Colonic mucosa (tissue), 4 donors: ENCODE measurements at regions not wholly inside any gene's neighbourhood (a gene's known extent, or its start where the extent isn't known, plus 50 kb on each side); places are given as distances from the start of the nearest gene placed in this dataset.

ENCODE experiments used
- DNase-seq: peaks from one replicate; pipeline ENCODE4 v3.0.0-alpha.2; 2020
- H3K27ac ChIP-seq: fragments of 200-600 bp; one replicate; pipeline ENCODE4 v1.8.0; 2021
- H3K27me3 ChIP-seq: fragments of 200-600 bp; one replicate; pipeline ENCODE4 v1.8.0; 2021
- H3K36me3 ChIP-seq: fragments of 200-600 bp; one replicate; pipeline ENCODE4 v1.8.0; 2021
- H3K4me1 ChIP-seq: fragments of 200-600 bp; one replicate; pipeline ENCODE4 v1.8.0; 2021; ENCODE audit warnings: mild to moderate bottlenecking
- H3K4me3 ChIP-seq: fragments of 200-600 bp; one replicate; pipeline ENCODE4 v1.8.0; 2021
- H3K9ac ChIP-seq, 2 donors: one replicate each; pipeline ENCODE4 v1.7.0; 2013; ENCODE audit warnings: control low read depth in 2 of 2, low read depth in 2 of 2, low read length in 2 of 2
- H3K9me3 ChIP-seq: fragments of 200-600 bp; one replicate; pipeline ENCODE4 v1.8.0; 2021
- intact Hi-C: fragments of 100-400 bp; cut with DNase I; formaldehyde crosslinking; loops from one replicate; pipeline ENCODE4 v1.14.1; 2022
- TF ChIP-seq, protein P1 (sequence below): fragments of 200-600 bp; IDR thresholded peaks from one replicate; pipeline ENCODE4 v1.8.0; 2022; ENCODE audit warnings: antibody characterized with exemption, mild to moderate bottlenecking
- donor health status: healthy.
- donor health status: DM: no; HTN: no; CAD: no.
- donor health status: DM: no; HTN: no; CAD: no.

GRCh38 chr12:97140355-97140754, 233.3 kb downstream of the NEDD1 start:
- Histone ChIP-seq H3K4me1 (no peaks in the 10 kb centered on the region), H3K4me3 (no peak overlapping the region), H3K9ac (no peak overlapping the region), H3K36me3 (no peaks in the 10 kb centered on the region), H3K27me3 (no peaks in the 10 kb centered on the region), H3K27ac (no peak overlapping the region), H3K9me3 (no peaks in the 10 kb centered on the region)
- TF ChIP-seq, protein P1, sequence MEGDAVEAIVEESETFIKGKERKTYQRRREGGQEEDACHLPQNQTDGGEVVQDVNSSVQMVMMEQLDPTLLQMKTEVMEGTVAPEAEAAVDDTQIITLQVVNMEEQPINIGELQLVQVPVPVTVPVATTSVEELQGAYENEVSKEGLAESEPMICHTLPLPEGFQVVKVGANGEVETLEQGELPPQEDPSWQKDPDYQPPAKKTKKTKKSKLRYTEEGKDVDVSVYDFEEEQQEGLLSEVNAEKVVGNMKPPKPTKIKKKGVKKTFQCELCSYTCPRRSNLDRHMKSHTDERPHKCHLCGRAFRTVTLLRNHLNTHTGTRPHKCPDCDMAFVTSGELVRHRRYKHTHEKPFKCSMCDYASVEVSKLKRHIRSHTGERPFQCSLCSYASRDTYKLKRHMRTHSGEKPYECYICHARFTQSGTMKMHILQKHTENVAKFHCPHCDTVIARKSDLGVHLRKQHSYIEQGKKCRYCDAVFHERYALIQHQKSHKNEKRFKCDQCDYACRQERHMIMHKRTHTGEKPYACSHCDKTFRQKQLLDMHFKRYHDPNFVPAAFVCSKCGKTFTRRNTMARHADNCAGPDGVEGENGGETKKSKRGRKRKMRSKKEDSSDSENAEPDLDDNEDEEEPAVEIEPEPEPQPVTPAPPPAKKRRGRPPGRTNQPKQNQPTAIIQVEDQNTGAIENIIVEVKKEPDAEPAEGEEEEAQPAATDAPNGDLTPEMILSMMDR = no peak
- intact Hi-C loops = loop anchor here (10.0 kb wide), 1 partner anchor 264 kb away; no protein-coding TSS in a partner anchor
- DNase-seq = no peak

DNA sequence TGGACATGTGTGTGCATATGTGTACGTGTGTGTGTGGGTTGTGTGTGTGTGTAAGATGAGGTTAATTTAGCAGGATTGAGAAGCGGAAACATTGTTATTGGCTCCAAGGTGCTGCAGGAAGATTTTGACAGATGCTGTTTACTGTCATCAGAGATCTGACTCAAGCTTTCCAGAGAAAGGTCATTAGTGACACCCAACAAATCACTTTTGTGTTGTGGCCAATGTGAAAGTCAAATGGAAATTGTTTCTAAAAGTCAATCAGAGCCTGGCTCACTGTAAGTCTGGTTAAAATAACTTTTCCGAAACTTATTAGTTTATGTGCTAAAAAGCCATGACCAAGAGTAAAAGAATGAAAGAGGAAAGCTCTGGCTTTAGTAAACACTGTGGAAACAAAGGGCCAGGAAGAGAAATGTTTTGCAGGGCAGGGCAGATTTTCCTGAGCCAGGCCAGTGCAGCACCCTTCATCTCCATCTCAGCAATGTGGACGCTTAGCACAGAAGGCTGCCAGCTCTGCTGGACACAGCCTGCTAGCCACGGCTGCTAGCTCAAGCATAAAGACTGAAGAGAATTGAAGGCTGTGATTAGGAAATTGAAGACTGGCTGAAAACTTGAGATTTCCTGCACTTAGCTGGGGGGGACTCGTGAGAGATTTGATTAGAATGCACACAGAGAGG, 235.8 kb downstream of the NEDD1 start:
- Histone ChIP-seq H3K4me3 (no peak overlapping the region), H3K9ac (no peak overlapping the region), H3K36me3 (no peaks in the 10 kb centered on the region), H3K9me3 (no peaks in the 10 kb centered on the region), H3K27me3 (no peaks in the 10 kb centered on the region), H3K4me1 (no peaks in the 10 kb centered on the region), H3K27ac (no peak overlapping the region)
- DNase-seq = no peak
- TF ChIP-seq, protein P1 = no peak
- intact Hi-C loops = loop anchor here (10.0 kb wide), 1 partner anchor 262 kb away; no protein-coding TSS in a partner anchor

DNA sequence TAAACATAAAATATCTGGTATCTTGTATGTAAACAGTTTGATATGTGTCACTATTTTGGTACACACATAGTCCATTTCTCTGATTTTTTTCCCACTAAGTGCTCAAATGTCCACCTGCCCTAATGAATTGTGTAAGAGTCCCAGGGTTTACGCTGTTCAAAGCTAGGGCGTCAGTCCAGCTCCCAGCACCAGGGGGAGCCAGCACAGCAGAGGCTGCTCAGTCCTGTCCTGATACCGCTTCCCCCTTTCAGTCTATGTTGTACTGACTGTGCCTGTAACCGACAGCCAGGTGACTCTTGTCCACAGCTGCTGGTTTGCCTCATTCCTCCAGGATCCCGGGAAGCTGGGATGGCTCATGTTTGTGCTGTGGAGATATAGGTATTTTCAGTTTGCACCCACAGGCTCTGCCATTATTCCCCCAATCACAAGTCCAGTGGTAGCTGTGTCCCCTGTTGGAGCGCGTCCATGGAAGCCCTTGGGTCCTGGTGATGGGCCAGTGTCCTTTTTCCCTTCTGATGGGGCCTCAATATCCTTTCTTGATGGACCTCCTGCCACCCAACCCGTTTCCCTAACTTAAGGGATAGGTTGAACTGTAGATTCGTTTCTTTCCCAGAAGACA, 242.0 kb downstream of the NEDD1 start:
- no peak overlapping the region for H3K4me3 ChIP-seq
- H3K27ac ChIP-seq = no peak overlapping the region
- no peaks in the 10 kb centered on the region for H3K4me1 ChIP-seq
- TF ChIP-seq, protein P1 = peak; percentile 66
- intact Hi-C loops = loop anchor here (10.0 kb wide), 1 partner anchor 256 kb away; no protein-coding TSS in a partner anchor
- H3K27me3 ChIP-seq = no peaks in the 10 kb centered on the region
- peak; percentile 42 for DNase-seq
- H3K9ac ChIP-seq = no peak overlapping the region
- no peaks in the 10 kb centered on the region for H3K9me3 ChIP-seq
- H3K36me3 ChIP-seq = no peaks in the 10 kb centered on the region

DNA sequence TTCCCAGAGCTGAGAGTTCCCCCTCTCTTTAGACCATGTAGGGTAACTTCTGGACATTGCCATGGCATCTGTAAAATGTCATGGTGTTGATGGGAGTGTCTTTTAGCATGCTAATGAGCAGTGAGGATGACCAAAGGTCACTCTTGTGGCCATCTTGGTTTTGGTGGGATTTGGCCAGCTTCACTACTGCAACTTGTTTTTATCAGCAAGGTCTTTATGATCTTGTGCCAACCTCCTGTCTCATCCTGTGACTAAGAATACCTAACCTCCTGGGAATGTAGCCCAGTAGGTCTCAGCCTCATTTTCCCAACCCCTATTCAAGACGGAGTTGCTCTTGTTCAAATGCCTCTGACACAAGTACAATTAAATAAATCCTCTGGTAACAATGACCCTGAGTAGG, 244.4 kb downstream of the NEDD1 start:
- TF ChIP-seq, protein P1 = no peak
- Histone ChIP-seq H3K27me3 (no peaks in the 10 kb centered on the region), H3K9me3 (no peaks in the 10 kb centered on the region), H3K36me3 (no peaks in the 10 kb centered on the region), H3K9ac (no peak overlapping the region), H3K27ac (no peak overlapping the region), H3K4me3 (no peak overlapping the region), H3K4me1 (no peaks in the 10 kb centered on the region)
- no peak for DNase-seq
- intact Hi-C loops = loop anchor here (10.0 kb wide), 1 partner anchor 1243 kb away; no protein-coding TSS in a partner anchor

DNA sequence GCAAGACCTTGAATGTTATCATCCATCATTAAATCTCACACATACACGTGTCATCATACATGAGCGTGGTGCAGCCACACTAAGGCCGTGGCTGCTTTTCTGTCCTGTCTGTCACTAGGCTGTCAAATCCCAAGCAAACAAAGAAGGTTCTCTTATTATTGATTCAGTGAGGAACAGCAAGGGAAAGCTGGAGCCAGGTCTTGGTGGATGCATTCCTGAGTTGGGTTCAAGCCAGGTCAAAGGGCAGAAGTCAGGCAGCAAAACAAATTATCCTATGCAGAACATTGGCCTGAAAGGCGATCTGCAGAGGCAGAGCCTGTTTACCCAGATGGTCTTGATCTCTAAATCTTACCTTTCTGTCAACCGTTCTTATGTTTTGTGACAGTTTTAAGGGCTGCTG, 252.3 kb downstream of the NEDD1 start:
- H3K27me3 ChIP-seq = no peaks in the 10 kb centered on the region
- H3K9me3 ChIP-seq = no peaks in the 10 kb centered on the region
- H3K4me3 ChIP-seq = no peak overlapping the region
- H3K9ac ChIP-seq = no peak overlapping the region
- no peak overlapping the region for H3K27ac ChIP-seq
- no peak for DNase-seq
- TF ChIP-seq, protein P1 = no peak
- H3K36me3 ChIP-seq = no peaks in the 10 kb centered on the region
- no peaks in the 10 kb centered on the region for H3K4me1 ChIP-seq
- intact Hi-C loops = loop anchor here (10.0 kb wide), 1 partner anchor 1235 kb away; no protein-coding TSS in a partner anchor
